Lower lobe of right lung (tissue), 2 donors: ENCODE measurements at regions not wholly inside any gene's neighbourhood (a gene's known extent, or its start where the extent isn't known, plus 50 kb on each side); places are given as distances from the start of the nearest gene placed in this dataset.

Experiments
- ATAC-seq, 2 donors: fragments of 200-7000 bp; cut with Tn5 transposase; one replicate each; pipeline ENCODE4 v1.9.1; 2020 to 2022; ENCODE audit warnings: mild to moderate bottlenecking in 2 of 2, moderate library complexity in 2 of 2
- DNase-seq: peaks from one replicate; pipeline ENCODE4 v3.0.0-alpha.2; 2020
- H3K27ac ChIP-seq: fragments of 200-600 bp; one replicate; pipeline ENCODE4 v1.8.0; 2022
- H3K27me3 ChIP-seq: fragments of 200-600 bp; one replicate; pipeline ENCODE4 v1.8.0; 2022; ENCODE audit warnings: low read depth
- H3K36me3 ChIP-seq: fragments of 200-600 bp; one replicate; pipeline ENCODE4 v1.8.0; 2022; ENCODE audit warnings: mild to moderate bottlenecking
- H3K4me1 ChIP-seq: fragments of 200-600 bp; one replicate; pipeline ENCODE4 v1.8.0; 2022
- H3K4me3 ChIP-seq: fragments of 200-600 bp; one replicate; pipeline ENCODE4 v1.8.0; 2022; ENCODE audit warnings: mild to moderate bottlenecking
- H3K9me3 ChIP-seq: fragments of 200-600 bp; one replicate; pipeline ENCODE4 v1.8.0; 2022
- CTCF ChIP-seq: fragments of 200-600 bp; IDR thresholded peaks from one replicate; pipeline ENCODE4 v1.8.0; 2022; ENCODE audit warnings: antibody characterized with exemption, mild to moderate bottlenecking
- intact Hi-C: fragments of 100-400 bp; cut with DNase I; formaldehyde crosslinking; loops from one replicate; pipeline ENCODE4 v1.11.0; 2022
- donor health status: DM: no; HTN: yes; CAD: no; lungs with severe emphysema.

- H3K9me3 ChIP-seq = no peaks in the 10 kb centered on the region
- no peak overlapping the region for H3K4me3 ChIP-seq
- no peaks in the 10 kb centered on the region for H3K36me3 ChIP-seq
- ATAC-seq (no peak), DNase-seq (no peak)
- intact Hi-C loops = no loop called here
- H3K27ac ChIP-seq = no peak overlapping the region
- H3K4me1 ChIP-seq = peaks cover 17% of the 10 kb centered on the region
- no peaks in the 10 kb centered on the region for H3K27me3 ChIP-seq
- no peak for TF ChIP-seq CTCF
Observed at GRCh38 chr7:45982907-45983719, 62.0 kb upstream of the IGFBP3 start.

GRCh38 chr7:45982132-45982531 is 61.1 kb upstream of the IGFBP3 start:
- intact Hi-C loops = no loop called here
- peaks cover 25% of the 10 kb centered on the region for H3K4me1 ChIP-seq
- H3K36me3 ChIP-seq = no peaks in the 10 kb centered on the region
- no peaks in the 10 kb centered on the region for H3K9me3 ChIP-seq
- TF ChIP-seq CTCF = no peak
- ATAC-seq = no peak
- no peak overlapping the region for H3K27ac ChIP-seq
- no peaks in the 10 kb centered on the region for H3K27me3 ChIP-seq
- H3K4me3 ChIP-seq = no peak overlapping the region
- no peak for DNase-seq

- Histone ChIP-seq H3K27me3 (no peaks in the 10 kb centered on the region), H3K36me3 (no peaks in the 10 kb centered on the region), H3K4me3 (no peak overlapping the region), H3K27ac (no peak overlapping the region), H3K4me1 (peaks cover 25% of the 10 kb centered on the region), H3K9me3 (no peaks in the 10 kb centered on the region)
- TF ChIP-seq CTCF = no peak
- DNase-seq (no peak), ATAC-seq (no peak)
- intact Hi-C loops = no loop called here
Observed at GRCh38 chr7:45980973-45981372, 59.9 kb upstream of the IGFBP3 start.

- intact Hi-C loops = no loop called here
- TF ChIP-seq CTCF = no peak
- no peak overlapping the region for H3K27ac ChIP-seq
- H3K36me3 ChIP-seq = no peaks in the 10 kb centered on the region
- DNase-seq = no peak
- no peak for ATAC-seq
- no peaks in the 10 kb centered on the region for H3K27me3 ChIP-seq
- peaks cover 25% of the 10 kb centered on the region for H3K4me1 ChIP-seq
- H3K9me3 ChIP-seq = no peaks in the 10 kb centered on the region
- H3K4me3 ChIP-seq = no peak overlapping the region
Observed at GRCh38 chr7:45980181-45980905, 59.3 kb upstream of the IGFBP3 start.

- Histone ChIP-seq H3K36me3 (no peaks in the 10 kb centered on the region), H3K27ac (no peak overlapping the region), H3K4me1 (peaks cover 25% of the 10 kb centered on the region), H3K9me3 (no peaks in the 10 kb centered on the region), H3K27me3 (no peaks in the 10 kb centered on the region), H3K4me3 (no peak overlapping the region)
- DNase-seq = no peak
- intact Hi-C loops = no loop called here
- ATAC-seq = no peak
- TF ChIP-seq CTCF = no peak
Observed at GRCh38 chr7:45979275-45980180, 58.5 kb upstream of the IGFBP3 start.
